Natural killer cell (primary cell): ENCODE measurements at regions not wholly inside any gene's neighbourhood (a gene's known extent, or its start where the extent isn't known, plus 50 kb on each side); places are given as distances from the start of the nearest gene placed in this dataset.

Experiments
- ATAC-seq, 3 donors: fragments of 150-1000 bp in 2 of 3; fragments of 200-7000 bp in 1 of 3; cut with Tn5 transposase; 1 replicate in 1 of 3; 2 replicates in 2 of 3; pipeline ENCODE4 v1.10.0; 2021; ENCODE audit warnings: mild to moderate bottlenecking in 2 of 3, moderate library complexity in 2 of 3
- DNase-seq, 2 donors: peaks; one replicate each; pipeline versions ENCODE4 v3.0.0 to v3.0.0-alpha.2; 2013 to 2021; ENCODE audit warnings: mixed read lengths in 1 of 2
- H3K27ac ChIP-seq: one replicate; pipeline ENCODE4 v1.5.1; 2013; ENCODE audit warnings: mild to moderate bottlenecking, low read length
- H3K27me3 ChIP-seq: one replicate; pipeline ENCODE4 v1.6.1; 2013; ENCODE audit warnings: low read length; ENCODE audit not compliant: control insufficient read depth, insufficient read depth
- H3K36me3 ChIP-seq: one replicate; pipeline ENCODE4 v1.6.1; 2013; ENCODE audit warnings: low read length; ENCODE audit not compliant: control insufficient read depth, insufficient read depth
- H3K4me1 ChIP-seq: one replicate; pipeline ENCODE4 v1.6.1; 2013; ENCODE audit warnings: low read length; ENCODE audit not compliant: control insufficient read depth, insufficient read depth
- H3K4me3 ChIP-seq: one replicate; pipeline ENCODE4 v1.5.1; 2013; ENCODE audit warnings: low read length
- H3K9me3 ChIP-seq: one replicate; pipeline ENCODE4 v1.6.1; 2013; ENCODE audit warnings: low read length; ENCODE audit not compliant: control insufficient read depth, insufficient read depth
- H3K27ac Mint-ChIP-seq, 2 donors: one replicate each; pipeline ENCODE4 v1.8.0; 2022; ENCODE audit warnings: mild to moderate bottlenecking in 2 of 2, mixed read lengths in 2 of 2, moderate library complexity in 1 of 2
- H3K27me3 Mint-ChIP-seq, 2 donors: one replicate each; pipeline ENCODE4 v1.8.0; 2022; ENCODE audit warnings: low read depth in 2 of 2, mixed read lengths in 2 of 2
- H3K36me3 Mint-ChIP-seq: one replicate; pipeline ENCODE4 v1.8.0; 2022; ENCODE audit warnings: mixed read lengths
- H3K4me1 Mint-ChIP-seq, 2 donors: one replicate each; pipeline ENCODE4 v1.8.0; 2022; ENCODE audit warnings: mixed read lengths in 2 of 2
- H3K4me3 Mint-ChIP-seq: one replicate; pipeline ENCODE4 v1.8.0; 2022; ENCODE audit warnings: mild to moderate bottlenecking, moderate library complexity, mixed read lengths
- H3K9me3 Mint-ChIP-seq, 2 donors: one replicate each; pipeline ENCODE4 v1.8.0; 2022; ENCODE audit warnings: mixed read lengths in 2 of 2
- WGBS: methylation state at CpG from one replicate; pipeline ENCODE4 v1.1.7; 2013; ENCODE audit warnings: missing lambda C conversion rate; ENCODE audit not compliant: insufficient coverage; 5-methylcytosine and 5-hydroxymethylcytosine counted together
- intact Hi-C: fragments of 100-400 bp; cut with micrococcal nuclease; formaldehyde crosslinking; loops from one replicate; pipeline ENCODE4 v1.14.2; 2022
- TF ChIP-seq, protein P1 (sequence below): fragments of 200-600 bp; IDR thresholded peaks from one replicate; pipeline ENCODE4 v1.8.0; 2022; ENCODE audit warnings: antibody characterized with exemption

DNA sequence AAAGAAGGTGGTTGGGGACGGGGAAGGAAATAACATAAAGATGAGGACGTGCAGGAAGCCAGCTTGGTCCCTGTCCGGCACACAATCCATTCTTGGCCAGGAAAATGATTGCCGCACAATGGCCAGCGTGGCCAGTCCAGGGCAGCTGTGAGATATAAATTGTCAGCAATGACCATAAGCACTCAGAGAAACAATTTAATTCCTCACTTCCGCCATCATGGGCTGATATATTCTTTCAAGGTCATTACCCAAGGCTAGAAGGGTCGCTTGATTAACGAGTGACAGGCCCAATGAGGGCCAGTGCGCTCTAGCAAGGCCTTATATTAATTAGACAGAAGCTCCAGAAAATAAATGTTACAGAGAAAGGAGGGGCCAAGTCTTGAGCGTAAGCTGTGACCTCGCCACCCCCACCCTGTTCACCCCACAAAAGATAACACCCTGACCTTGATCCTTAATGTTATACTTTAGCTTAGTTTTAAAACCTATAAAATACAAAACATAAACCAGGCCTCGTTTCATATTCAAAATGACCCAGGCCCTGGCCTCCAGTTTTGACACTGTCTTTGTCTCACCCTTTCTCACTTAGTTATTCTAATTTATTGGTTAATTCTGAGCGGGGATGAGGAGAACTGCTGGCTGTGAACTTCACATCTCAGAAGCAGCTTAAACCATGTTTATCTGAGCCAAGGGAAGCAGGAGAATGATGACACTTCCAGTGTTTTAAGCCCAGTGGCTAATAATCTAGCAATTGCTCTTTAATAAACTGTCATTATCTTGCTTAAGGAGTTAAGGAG is 478.3 kb upstream of the ZFHX3 start:
- Mint-ChIP-seq H3K9me3 (no peaks in the 10 kb centered on the region), H3K4me3 (no peak overlapping the region), H3K36me3 (no peaks in the 10 kb centered on the region), H3K27me3 (peaks cover 0 to 3% of the 10 kb centered on the region in 2 donors), H3K27ac (no peak overlapping the region), H3K4me1 (no peaks in the 10 kb centered on the region)
- Histone ChIP-seq H3K4me3 (no peak overlapping the region), H3K27me3 (no peaks in the 10 kb centered on the region), H3K9me3 (no peaks in the 10 kb centered on the region), H3K36me3 (no peaks in the 10 kb centered on the region), H3K27ac (no peak overlapping the region), H3K4me1 (no peaks in the 10 kb centered on the region)
- 86% methylated on average over 13 of the region's 13 CpGs for WGBS
- TF ChIP-seq, protein P1, sequence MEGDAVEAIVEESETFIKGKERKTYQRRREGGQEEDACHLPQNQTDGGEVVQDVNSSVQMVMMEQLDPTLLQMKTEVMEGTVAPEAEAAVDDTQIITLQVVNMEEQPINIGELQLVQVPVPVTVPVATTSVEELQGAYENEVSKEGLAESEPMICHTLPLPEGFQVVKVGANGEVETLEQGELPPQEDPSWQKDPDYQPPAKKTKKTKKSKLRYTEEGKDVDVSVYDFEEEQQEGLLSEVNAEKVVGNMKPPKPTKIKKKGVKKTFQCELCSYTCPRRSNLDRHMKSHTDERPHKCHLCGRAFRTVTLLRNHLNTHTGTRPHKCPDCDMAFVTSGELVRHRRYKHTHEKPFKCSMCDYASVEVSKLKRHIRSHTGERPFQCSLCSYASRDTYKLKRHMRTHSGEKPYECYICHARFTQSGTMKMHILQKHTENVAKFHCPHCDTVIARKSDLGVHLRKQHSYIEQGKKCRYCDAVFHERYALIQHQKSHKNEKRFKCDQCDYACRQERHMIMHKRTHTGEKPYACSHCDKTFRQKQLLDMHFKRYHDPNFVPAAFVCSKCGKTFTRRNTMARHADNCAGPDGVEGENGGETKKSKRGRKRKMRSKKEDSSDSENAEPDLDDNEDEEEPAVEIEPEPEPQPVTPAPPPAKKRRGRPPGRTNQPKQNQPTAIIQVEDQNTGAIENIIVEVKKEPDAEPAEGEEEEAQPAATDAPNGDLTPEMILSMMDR = no peak
- ATAC-seq (no peak), DNase-seq (no peak)
- intact Hi-C loops = no loop called here

DNA sequence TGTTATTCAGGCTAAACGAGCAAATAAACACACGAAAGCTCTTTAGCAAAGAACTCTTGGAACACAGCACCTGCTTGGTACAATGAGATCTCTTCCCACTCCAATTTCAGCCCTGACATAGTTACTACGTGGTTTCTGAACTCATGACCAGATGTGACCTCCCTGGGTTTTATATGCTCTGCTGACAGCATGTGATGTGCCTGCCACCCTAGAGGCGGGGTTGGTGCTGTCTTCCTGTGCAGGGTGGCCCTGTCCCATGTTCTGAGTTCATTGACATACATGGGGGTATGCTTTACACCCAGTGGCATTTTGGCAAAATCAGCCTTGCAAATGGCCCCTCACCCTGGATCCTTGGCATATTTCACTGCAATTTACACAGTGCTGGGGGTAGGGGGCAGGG is 475.3 kb upstream of the ZFHX3 start:
- no peak overlapping the region for H3K27ac ChIP-seq
- H3K36me3 ChIP-seq = no peaks in the 10 kb centered on the region
- intact Hi-C loops = no loop called here
- no peak for ATAC-seq
- Mint-ChIP-seq H3K4me1 (no peaks in the 10 kb centered on the region), H3K9me3 (no peaks in the 10 kb centered on the region), H3K36me3 (no peaks in the 10 kb centered on the region), H3K27me3 (peaks cover 0 to 3% of the 10 kb centered on the region in 2 donors), H3K4me3 (no peak overlapping the region), H3K27ac (no peak overlapping the region)
- TF ChIP-seq, protein P1 = no peak
- no peaks in the 10 kb centered on the region for H3K9me3 ChIP-seq
- DNase-seq = no peak
- no peak overlapping the region for H3K4me3 ChIP-seq
- H3K4me1 ChIP-seq = no peaks in the 10 kb centered on the region
- H3K27me3 ChIP-seq = no peaks in the 10 kb centered on the region
- WGBS = 77% methylated on average over 4 of the region's 4 CpGs

- peaks cover 0 to 3% of the 10 kb centered on the region in 2 donors for H3K27me3 Mint-ChIP-seq
- no peak overlapping the region for H3K27ac Mint-ChIP-seq
- Histone ChIP-seq H3K4me3 (no peak overlapping the region), H3K9me3 (no peaks in the 10 kb centered on the region), H3K4me1 (no peaks in the 10 kb centered on the region), H3K27ac (no peak overlapping the region), H3K36me3 (no peaks in the 10 kb centered on the region), H3K27me3 (no peaks in the 10 kb centered on the region)
- H3K36me3 Mint-ChIP-seq = no peaks in the 10 kb centered on the region
- ATAC-seq = no peak
- no CpG with 5 or more reads among the region's 4 CpGs for WGBS
- TF ChIP-seq, protein P1 = no peak
- DNase-seq = no peak
- H3K9me3 Mint-ChIP-seq = no peaks in the 10 kb centered on the region
- no peak overlapping the region for H3K4me3 Mint-ChIP-seq
- intact Hi-C loops = no loop called here
- no peaks in the 10 kb centered on the region for H3K4me1 Mint-ChIP-seq
These were observed 473.6 kb upstream of the ZFHX3 start for GRCh38 chr16:73521499-73521898.

GRCh38 chr16:73515616-73516015 is 467.7 kb upstream of the ZFHX3 start:
- Histone ChIP-seq H3K9me3 (no peaks in the 10 kb centered on the region), H3K4me1 (no peaks in the 10 kb centered on the region), H3K27me3 (no peaks in the 10 kb centered on the region), H3K4me3 (no peak overlapping the region), H3K27ac (no peak overlapping the region), H3K36me3 (no peaks in the 10 kb centered on the region)
- ATAC-seq (no peak), DNase-seq (no peak)
- no peak overlapping the region for H3K4me3 Mint-ChIP-seq
- H3K36me3 Mint-ChIP-seq = no peaks in the 10 kb centered on the region
- H3K27me3 Mint-ChIP-seq = no peaks in the 10 kb centered on the region
- TF ChIP-seq, protein P1 = no peak
- 89% methylated on average over 4 of the region's 4 CpGs for WGBS
- H3K9me3 Mint-ChIP-seq = no peaks in the 10 kb centered on the region
- intact Hi-C loops = no loop called here
- H3K27ac Mint-ChIP-seq = no peak overlapping the region
- no peaks in the 10 kb centered on the region for H3K4me1 Mint-ChIP-seq
